ENCODE measurements at regions not wholly inside any gene's neighbourhood (a gene's known extent, or its start where the extent isn't known, plus 50 kb on each side); places are given as distances from the start of the nearest gene placed in this dataset.

DNA sequence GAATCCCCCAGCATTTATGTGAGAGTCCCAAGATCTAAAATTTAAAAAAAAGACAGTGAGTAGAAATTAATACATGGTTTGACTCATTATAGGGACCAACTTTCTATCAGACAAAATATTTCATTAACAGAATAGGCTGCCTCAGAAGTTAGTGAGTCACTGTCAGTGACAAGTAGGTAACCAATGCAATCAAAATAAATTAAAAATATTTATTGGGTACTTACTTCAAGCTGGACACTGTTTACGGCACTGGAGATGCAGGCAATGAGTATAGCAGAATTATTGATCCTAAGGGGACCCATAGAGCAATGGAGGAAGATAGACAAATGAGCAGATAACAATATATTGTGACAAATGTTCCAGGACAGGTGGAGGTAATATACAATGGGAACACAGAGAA lies 135.6 kb upstream of the BCL6 start:
- TF ChIP-seq, protein P1, sequence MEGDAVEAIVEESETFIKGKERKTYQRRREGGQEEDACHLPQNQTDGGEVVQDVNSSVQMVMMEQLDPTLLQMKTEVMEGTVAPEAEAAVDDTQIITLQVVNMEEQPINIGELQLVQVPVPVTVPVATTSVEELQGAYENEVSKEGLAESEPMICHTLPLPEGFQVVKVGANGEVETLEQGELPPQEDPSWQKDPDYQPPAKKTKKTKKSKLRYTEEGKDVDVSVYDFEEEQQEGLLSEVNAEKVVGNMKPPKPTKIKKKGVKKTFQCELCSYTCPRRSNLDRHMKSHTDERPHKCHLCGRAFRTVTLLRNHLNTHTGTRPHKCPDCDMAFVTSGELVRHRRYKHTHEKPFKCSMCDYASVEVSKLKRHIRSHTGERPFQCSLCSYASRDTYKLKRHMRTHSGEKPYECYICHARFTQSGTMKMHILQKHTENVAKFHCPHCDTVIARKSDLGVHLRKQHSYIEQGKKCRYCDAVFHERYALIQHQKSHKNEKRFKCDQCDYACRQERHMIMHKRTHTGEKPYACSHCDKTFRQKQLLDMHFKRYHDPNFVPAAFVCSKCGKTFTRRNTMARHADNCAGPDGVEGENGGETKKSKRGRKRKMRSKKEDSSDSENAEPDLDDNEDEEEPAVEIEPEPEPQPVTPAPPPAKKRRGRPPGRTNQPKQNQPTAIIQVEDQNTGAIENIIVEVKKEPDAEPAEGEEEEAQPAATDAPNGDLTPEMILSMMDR (conservative IDR thresholded peaks at IDR 0.05), result no peak
- H3K9me3 Mint-ChIP-seq, result peaks cover 0 to 2% of the 10 kb centered on the region in 2 experiments; a peak in 3 of 5 replicates
- no peak overlapping the region for H3K4me2 ChIP-seq (ENCODE audit: insufficient read depth, insufficient read length, low read length)

More for the DNA sequence above, 135.6 kb upstream of the BCL6 start:
- no peak overlapping the region for H2BK5ac ChIP-seq (ENCODE audit: insufficient read length, low read length)
- no peaks in the 10 kb centered on the region for H3K4me1 ChIP-seq (ENCODE audit: insufficient read depth, low read length)
- H4K20me1 ChIP-seq (ENCODE audit: control insufficient read depth, insufficient read depth, insufficient read length), result no peaks in the 10 kb centered on the region
- H3K4me1 Mint-ChIP-seq, result 0 out of 4 replicates have a peak, but pooled peaks cover 0 to 2% of the 10 kb centered on the region in 2 experiments
- no peaks in the 10 kb centered on the region for H3K27me3 ChIP-seq (ENCODE audit: insufficient read depth, low read length)
- no peaks in the 10 kb centered on the region for H3K79me2 ChIP-seq (ENCODE audit: insufficient read depth, low read length)
- H2BK15ac ChIP-seq (ENCODE audit: low read depth, low read length), result no peak overlapping the region
- no peaks in the 10 kb centered on the region for H3K27me3 Mint-ChIP-seq (ENCODE audit: low read depth)
- H3K23ac ChIP-seq (ENCODE audit: insufficient read length, low read depth, low read length), result no peak overlapping the region
- H3K36me3 Mint-ChIP-seq (ENCODE audit: insufficient read depth in 1 of 3, low read depth in 3 of 3), result peaks cover 0 to 3% (median 2%) of the 10 kb centered on the region in 3 experiments; a peak in 5 of 7 replicates
- H4K8ac ChIP-seq (replicated peaks; ENCODE audit: insufficient read length, low read depth, low read length), result no peak overlapping the region
- no peaks in the 10 kb centered on the region for H3K23me2 ChIP-seq (ENCODE audit: insufficient read length, low read depth, low read length, poor library complexity, severe bottlenecking)
- H3T11ph ChIP-seq (ENCODE audit: low read length), result no peak overlapping the region
- H3K27ac Mint-ChIP-seq, result no peak overlapping the region
- H2AFZ ChIP-seq (ENCODE audit: low read length), result no peak overlapping the region
- no peak overlapping the region for H3K4me3 Mint-ChIP-seq
- H2BK20ac ChIP-seq (ENCODE audit: low read depth, low read length, poor library complexity, severe bottlenecking), result no peak overlapping the region
- no CpG with 5 or more reads among the region's 1 CpG for WGBS (ENCODE audit: extremely low coverage, insufficient read length, low lambda C conversion rate)
- H3K18ac ChIP-seq (ENCODE audit: insufficient read length, low read depth, low read length), result no peak overlapping the region
- H2AK5ac ChIP-seq (ENCODE audit: insufficient read length, low read length), result no peak overlapping the region
- no peak overlapping the region for H4K5ac ChIP-seq (ENCODE audit: insufficient read length, low read depth, low read length)
- no peak overlapping the region for H3K9ac ChIP-seq (ENCODE audit: extremely low read depth, insufficient read length, low read length)
- H2BK12ac ChIP-seq (ENCODE audit: insufficient read length, low read depth, low read length), result no peak overlapping the region
- DNase-seq, result no peak
- H3K56ac ChIP-seq (ENCODE audit: insufficient read length, low read depth, low read length), result no peak overlapping the region
- no peaks in the 10 kb centered on the region for H3K79me1 ChIP-seq (ENCODE audit: insufficient read depth, low read depth, low read length, poor library complexity, severe bottlenecking)
- no peaks in the 10 kb centered on the region for H3K9me3 ChIP-seq (ENCODE audit: control insufficient read depth, low read depth, low read length)
- no peak overlapping the region for H3K14ac ChIP-seq (ENCODE audit: insufficient read depth, low read length)
- no peak overlapping the region for H4K91ac ChIP-seq (ENCODE audit: insufficient read length, low read depth, low read length)
- H2BK120ac ChIP-seq (ENCODE audit: low read depth, low read length, poor library complexity, severe bottlenecking), result no peak overlapping the region
- no peak overlapping the region for H3K4ac ChIP-seq (ENCODE audit: low read depth, low read length)
- no peak overlapping the region for H3K27ac ChIP-seq (ENCODE audit: insufficient read length, low read depth, low read length)

Data from H9 (cell line).